SK-N-SH treated with all-trans-retinoic acid at 6 μM for 48 hours (cell line): ENCODE measurements at regions not wholly inside any gene's neighbourhood (a gene's known extent, or its start where the extent isn't known, plus 50 kb on each side); places are given as distances from the start of the nearest gene placed in this dataset.

ENCODE experiments used
- ATAC-seq: fragments of 200-7000 bp; cut with Tn5 transposase; 3 replicates; pipeline ENCODE4 v1.9.1; 2020; ENCODE audit warnings: mild to moderate bottlenecking, moderate library complexity
- BACH2 ChIP-seq: fragments of 250-450 bp; sonication (Bioruptor Pico); IDR thresholded peaks from 2 replicates; pipeline ENCODE4 v1.9.0; 2021; ENCODE audit warnings: mild to moderate bottlenecking, borderline replicate concordance
- CSDC2 ChIP-seq: fragments of 250-450 bp; sonication (Bioruptor Pico); IDR thresholded peaks from 2 replicates; pipeline ENCODE4 v1.5.0; 2020; ENCODE audit warnings: mild to moderate bottlenecking, moderate library complexity
- ESRRG ChIP-seq: fragments of 250-450 bp; sonication (Bioruptor Pico); IDR thresholded peaks from 2 replicates; pipeline ENCODE4 v1.6.1; 2021; ENCODE audit warnings: mild to moderate bottlenecking
- GLIS3 ChIP-seq: fragments of 250-450 bp; sonication (Bioruptor Pico); IDR thresholded peaks from 2 replicates; pipeline ENCODE4 v1.5.0; 2020; ENCODE audit warnings: mild to moderate bottlenecking, moderate library complexity
- ISL1 ChIP-seq: fragments of 250-450 bp; sonication (Bioruptor Pico); IDR thresholded peaks from 2 replicates; pipeline ENCODE4 v2.1.2; 2022; ENCODE audit warnings: mild to moderate bottlenecking, moderate library complexity
- OSR1 ChIP-seq: fragments of 250-450 bp; sonication (Bioruptor Pico); IDR thresholded peaks from 2 replicates; pipeline ENCODE4 v1.8.0; 2022; ENCODE audit warnings: moderate library complexity, mild to moderate bottlenecking, inconsistent platforms
- PATZ1 ChIP-seq: fragments of 250-450 bp; sonication (Bioruptor Pico); IDR thresholded peaks from 2 replicates; pipeline ENCODE4 v1.8.0; 2020; ENCODE audit warnings: mild to moderate bottlenecking, moderate library complexity, borderline replicate concordance
- POU6F1 ChIP-seq: fragments of 250-450 bp; sonication (Bioruptor Pico); IDR thresholded peaks from 2 replicates; pipeline ENCODE4 v1.8.0; 2021; ENCODE audit warnings: low read depth, mild to moderate bottlenecking, moderate library complexity, borderline replicate concordance
- PPARA ChIP-seq: fragments of 250-450 bp; sonication (Bioruptor Pico); IDR thresholded peaks from 2 replicates; pipeline ENCODE4 v1.5.0; 2020; ENCODE audit warnings: mild to moderate bottlenecking, borderline replicate concordance
- RARB ChIP-seq: fragments of 250-450 bp; sonication (Bioruptor Pico); IDR thresholded peaks from 2 replicates; pipeline ENCODE4 v1.8.0; 2021; ENCODE audit warnings: mild to moderate bottlenecking, moderate library complexity
- SNAI2 ChIP-seq: fragments of 250-450 bp; sonication (Bioruptor Pico); IDR thresholded peaks from 2 replicates; pipeline ENCODE4 v1.5.0; 2020; ENCODE audit warnings: mild to moderate bottlenecking, moderate library complexity
- TCF4 ChIP-seq: fragments of 250-450 bp; sonication (Bioruptor Pico); IDR thresholded peaks from 2 replicates; pipeline ENCODE4 v1.8.0; 2021; ENCODE audit warnings: mild to moderate bottlenecking, moderate library complexity, borderline replicate concordance
- TSHZ2 ChIP-seq: fragments of 250-450 bp; sonication (Bioruptor Pico); IDR thresholded peaks from 2 replicates; pipeline ENCODE4 v1.5.0; 2020; ENCODE audit warnings: mild to moderate bottlenecking, moderate library complexity
- ZC3H10 ChIP-seq: fragments of 250-450 bp; sonication (Bioruptor Pico); IDR thresholded peaks from 2 replicates; pipeline ENCODE4 v1.5.1; 2021; ENCODE audit warnings: mild to moderate bottlenecking, moderate library complexity
- ZFP3 ChIP-seq: fragments of 250-450 bp; sonication (Bioruptor Pico); IDR thresholded peaks from 2 replicates; pipeline ENCODE4 v1.5.0; 2020; ENCODE audit warnings: mild to moderate bottlenecking, moderate library complexity
- ZFP30 ChIP-seq: fragments of 450-650 bp; formaldehyde crosslinking; IDR thresholded peaks from 2 replicates; pipeline ENCODE4 v1.5.0; 2022; ENCODE audit warnings: mild to moderate bottlenecking, moderate library complexity
- ZNF565 ChIP-seq: fragments of 450-650 bp; formaldehyde crosslinking; conservative IDR thresholded peaks from 2 replicates; pipeline ENCODE4 v1.5.0; 2020; ENCODE audit warnings: low read depth, mild to moderate bottlenecking, moderate library complexity
- ZNF70 ChIP-seq: fragments of 450-650 bp; formaldehyde crosslinking; IDR thresholded peaks from 2 replicates; pipeline ENCODE4 v1.5.0; 2020; ENCODE audit warnings: mild to moderate bottlenecking, moderate library complexity
- ZNF8 ChIP-seq: fragments of 450-650 bp; formaldehyde crosslinking; IDR thresholded peaks from 2 replicates; pipeline ENCODE4 v1.5.0; 2020; ENCODE audit warnings: mild to moderate bottlenecking, moderate library complexity
- TF ChIP-seq, protein P1 (sequence below): fragments of 250-450 bp; sonication (Bioruptor Pico); IDR thresholded peaks from 2 replicates; pipeline ENCODE4 v1.5.1; 2021; ENCODE audit warnings: mild to moderate bottlenecking, moderate library complexity

GRCh38 chr9:19634881-19635280, 154.0 kb downstream of the SLC24A2 start:
- ATAC-seq: no peak
- TF ChIP-seq OSR1 (CRISPR knock-in tag) (no peak), ZC3H10 (CRISPR knock-in tag) (no peak), POU6F1 (no peak), ZFP30 (CRISPR knock-in tag) (no peak), PATZ1 (CRISPR knock-in tag) (no peak), ESRRG (no peak), TCF4 (CRISPR knock-in tag) (peak; percentile 90; the same call in 1 of the 2 replicates), SNAI2 (CRISPR knock-in tag) (no peak), ZNF70 (CRISPR knock-in tag) (no peak), TSHZ2 (CRISPR knock-in tag) (peak; percentile 86; the same call in 1 of the 2 replicates)
- TF ChIP-seq, protein P1, sequence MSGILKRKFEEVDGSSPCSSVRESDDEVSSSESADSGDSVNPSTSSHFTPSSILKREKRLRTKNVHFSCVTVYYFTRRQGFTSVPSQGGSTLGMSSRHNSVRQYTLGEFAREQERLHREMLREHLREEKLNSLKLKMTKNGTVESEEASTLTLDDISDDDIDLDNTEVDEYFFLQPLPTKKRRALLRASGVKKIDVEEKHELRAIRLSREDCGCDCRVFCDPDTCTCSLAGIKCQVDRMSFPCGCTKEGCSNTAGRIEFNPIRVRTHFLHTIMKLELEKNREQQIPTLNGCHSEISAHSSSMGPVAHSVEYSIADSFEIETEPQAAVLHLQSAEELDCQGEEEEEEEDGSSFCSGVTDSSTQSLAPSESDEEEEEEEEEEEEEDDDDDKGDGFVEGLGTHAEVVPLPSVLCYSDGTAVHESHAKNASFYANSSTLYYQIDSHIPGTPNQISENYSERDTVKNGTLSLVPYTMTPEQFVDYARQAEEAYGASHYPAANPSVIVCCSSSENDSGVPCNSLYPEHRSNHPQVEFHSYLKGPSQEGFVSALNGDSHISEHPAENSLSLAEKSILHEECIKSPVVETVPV (CRISPR knock-in tag): peak; percentile 55; the same call in 1 of the 2 replicates

DNA sequence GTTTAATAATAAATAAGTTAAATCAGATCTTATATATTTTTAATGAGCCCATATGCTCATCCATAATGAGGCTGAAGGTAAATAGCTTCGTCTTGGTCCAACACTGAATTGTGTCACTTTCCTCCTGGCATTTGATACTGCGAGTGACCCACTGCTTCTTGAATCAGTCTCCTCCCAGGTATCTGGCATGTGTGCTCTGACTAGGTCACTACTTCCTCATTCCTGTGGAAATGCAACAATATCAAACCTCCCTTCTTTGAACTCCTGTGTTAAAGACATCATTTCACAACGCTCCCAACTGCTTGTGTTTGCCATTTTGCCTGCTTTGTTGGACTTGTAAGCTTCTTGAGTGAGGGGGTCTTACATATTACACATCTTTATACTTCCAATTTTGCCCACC, 157.7 kb downstream of the SLC24A2 start:
- TF ChIP-seq ISL1 (CRISPR knock-in tag) (no peak), TSHZ2 (CRISPR knock-in tag) (no peak), RARB (CRISPR knock-in tag) (no peak), ZFP3 (CRISPR knock-in tag) (no peak), ZNF70 (CRISPR knock-in tag) (no peak), ZNF565 (CRISPR knock-in tag) (no peak), SNAI2 (CRISPR knock-in tag) (no peak), POU6F1 (no peak)
- ATAC-seq: no peak

DNA sequence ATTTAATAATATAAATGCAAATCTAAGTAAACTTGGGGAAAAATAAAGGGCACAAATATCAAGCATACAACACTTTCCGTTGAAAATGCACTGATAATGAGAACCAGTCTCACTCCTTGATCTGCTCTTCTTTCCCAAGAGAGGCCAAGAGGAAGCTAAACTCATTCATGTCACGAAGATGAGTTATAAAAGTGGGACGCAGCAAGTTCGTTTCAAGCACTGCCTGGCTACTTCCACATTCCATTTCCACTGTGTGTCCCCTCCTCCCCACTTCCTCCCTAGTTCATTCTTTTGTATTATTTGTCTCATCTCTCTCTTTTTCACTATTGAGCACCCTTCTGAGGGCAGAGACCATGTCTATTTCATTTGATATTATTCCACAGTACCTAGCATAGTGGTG, 158.1 kb downstream of the SLC24A2 start:
- no peak for ATAC-seq
- TF ChIP-seq ZFP3 (CRISPR knock-in tag) (no peak), BACH2 (CRISPR knock-in tag) (no peak), TSHZ2 (CRISPR knock-in tag) (no peak), CSDC2 (CRISPR knock-in tag) (no peak), ZNF70 (CRISPR knock-in tag) (no peak), GLIS3 (CRISPR knock-in tag) (no peak), PPARA (CRISPR knock-in tag) (no peak), SNAI2 (CRISPR knock-in tag) (no peak), ISL1 (CRISPR knock-in tag) (no peak), ZNF8 (CRISPR knock-in tag) (no peak), ESRRG (no peak), ZNF565 (CRISPR knock-in tag) (no peak), TCF4 (CRISPR knock-in tag) (no peak)
- TF ChIP-seq, protein P1 (CRISPR knock-in tag): no peak
